ENCODE measurements at regions not wholly inside any gene's neighbourhood (a gene's known extent, or its start where the extent isn't known, plus 50 kb on each side); places are given as distances from the start of the nearest gene placed in this dataset.

DNA sequence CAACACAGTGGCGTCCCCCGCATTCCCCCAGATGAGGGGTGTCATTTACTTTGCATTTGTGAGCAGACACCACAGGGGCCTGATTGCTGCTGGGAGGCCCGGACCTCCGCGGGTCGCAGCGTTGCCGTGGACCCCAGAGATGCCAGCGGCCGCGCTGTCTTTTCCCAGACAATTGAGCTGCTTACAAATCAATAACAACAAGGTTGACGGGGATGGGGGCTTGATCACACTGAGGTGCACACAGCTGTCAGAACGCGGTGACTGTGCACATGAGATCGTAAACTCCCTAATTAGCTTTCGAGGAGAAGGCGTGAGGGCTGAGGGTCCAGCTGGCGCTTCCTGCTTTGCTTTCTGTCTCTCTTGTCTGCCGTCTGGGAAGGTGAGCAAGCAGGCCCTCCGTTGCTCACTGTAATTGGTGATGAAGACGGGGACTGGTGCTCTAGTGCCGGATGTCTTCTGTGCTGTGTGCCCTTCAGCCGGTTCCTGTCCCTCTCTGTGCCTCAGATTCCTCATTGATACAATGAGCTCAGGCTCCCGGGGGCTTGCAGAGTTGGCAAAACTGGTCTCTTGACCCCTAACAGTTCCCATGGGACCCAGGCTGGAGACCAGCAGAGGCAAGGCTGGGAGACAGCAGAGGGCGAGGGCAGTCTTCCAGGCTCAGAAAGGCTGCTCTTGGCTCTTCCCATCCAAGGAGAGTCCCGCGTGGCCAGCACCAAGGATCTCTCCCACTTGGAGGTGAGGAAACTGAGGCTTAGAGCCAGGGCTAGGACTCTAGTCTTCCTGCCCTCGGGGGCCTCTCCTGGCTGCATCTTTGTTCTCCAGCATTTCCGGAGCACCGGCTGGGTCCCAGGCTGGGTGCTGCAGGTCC is 126.0 kb upstream of the PMEPA1 start:
- no peaks in the 10 kb centered on the region for H3F3A ChIP-seq (replicated peaks; ENCODE audit: low read depth)
- ATAC-seq: peak; percentile 72
- peak; percentile 31 for DNase-seq (ENCODE audit: low spot score)
- H3K9me2 ChIP-seq (ENCODE audit: insufficient read depth): no peaks in the 10 kb centered on the region
- H2AFZ ChIP-seq: peak overlapping the region; percentile 33; the same call in 1 of the 2 replicates
- H3K27ac Mint-ChIP-seq: 0 out of 2 replicates have a peak overlapping the region, but pooled peaks have one; percentile 59
- no peaks in the 10 kb centered on the region for H4K20me1 ChIP-seq (replicated peaks; ENCODE audit: insufficient read depth)
- H3K27me3 Mint-ChIP-seq (ENCODE audit: insufficient read depth, low read depth, poor library complexity): peaks cover 2% of the 10 kb centered on the region
- peak overlapping the region; percentile 29; the same call in 1 of the 3 replicates for H3K4me3 Mint-ChIP-seq
- H3K36me3 ChIP-seq (ENCODE audit: insufficient read depth): no peaks in the 10 kb centered on the region
- H3K36me3 Mint-ChIP-seq (ENCODE audit: low read depth): no peaks in the 10 kb centered on the region
- H3K4me3 ChIP-seq: no peak overlapping the region
- no peaks in the 10 kb centered on the region for H3K79me2 ChIP-seq (replicated peaks; ENCODE audit: insufficient read depth)
- H3K4me1 ChIP-seq (ENCODE audit: insufficient read depth): peaks cover 9% of the 10 kb centered on the region
- TF ChIP-seq EZH2phosphoT487 (IDR thresholded peaks at IDR 0.05; ENCODE audit: unreplicated experiment) (no peak), JUNB (IDR thresholded peaks at IDR 0.05; ENCODE audit: unreplicated experiment) (no peak), EZH2 (IDR thresholded peaks at IDR 0.05; ENCODE audit: low read depth, unreplicated experiment) (no peak), NANOG (IDR thresholded peaks at IDR 0.05; ENCODE audit: borderline replicate concordance) (no peak), CREB1 (CRISPR knock-in tag; IDR thresholded peaks at IDR 0.05; ENCODE audit: low read depth) (no peak), STAT1 (IDR thresholded peaks at IDR 0.05; ENCODE audit: unreplicated experiment) (no peak), ZNF331 (CRISPR knock-in tag; IDR thresholded peaks at IDR 0.05; ENCODE audit: low read depth) (no peak), POLR2AphosphoS5 (IDR thresholded peaks at IDR 0.05; ENCODE audit: low read depth) (no peak), ZNF114 (CRISPR knock-in tag; IDR thresholded peaks at IDR 0.05) (no peak)
- TF ChIP-seq, protein P1, sequence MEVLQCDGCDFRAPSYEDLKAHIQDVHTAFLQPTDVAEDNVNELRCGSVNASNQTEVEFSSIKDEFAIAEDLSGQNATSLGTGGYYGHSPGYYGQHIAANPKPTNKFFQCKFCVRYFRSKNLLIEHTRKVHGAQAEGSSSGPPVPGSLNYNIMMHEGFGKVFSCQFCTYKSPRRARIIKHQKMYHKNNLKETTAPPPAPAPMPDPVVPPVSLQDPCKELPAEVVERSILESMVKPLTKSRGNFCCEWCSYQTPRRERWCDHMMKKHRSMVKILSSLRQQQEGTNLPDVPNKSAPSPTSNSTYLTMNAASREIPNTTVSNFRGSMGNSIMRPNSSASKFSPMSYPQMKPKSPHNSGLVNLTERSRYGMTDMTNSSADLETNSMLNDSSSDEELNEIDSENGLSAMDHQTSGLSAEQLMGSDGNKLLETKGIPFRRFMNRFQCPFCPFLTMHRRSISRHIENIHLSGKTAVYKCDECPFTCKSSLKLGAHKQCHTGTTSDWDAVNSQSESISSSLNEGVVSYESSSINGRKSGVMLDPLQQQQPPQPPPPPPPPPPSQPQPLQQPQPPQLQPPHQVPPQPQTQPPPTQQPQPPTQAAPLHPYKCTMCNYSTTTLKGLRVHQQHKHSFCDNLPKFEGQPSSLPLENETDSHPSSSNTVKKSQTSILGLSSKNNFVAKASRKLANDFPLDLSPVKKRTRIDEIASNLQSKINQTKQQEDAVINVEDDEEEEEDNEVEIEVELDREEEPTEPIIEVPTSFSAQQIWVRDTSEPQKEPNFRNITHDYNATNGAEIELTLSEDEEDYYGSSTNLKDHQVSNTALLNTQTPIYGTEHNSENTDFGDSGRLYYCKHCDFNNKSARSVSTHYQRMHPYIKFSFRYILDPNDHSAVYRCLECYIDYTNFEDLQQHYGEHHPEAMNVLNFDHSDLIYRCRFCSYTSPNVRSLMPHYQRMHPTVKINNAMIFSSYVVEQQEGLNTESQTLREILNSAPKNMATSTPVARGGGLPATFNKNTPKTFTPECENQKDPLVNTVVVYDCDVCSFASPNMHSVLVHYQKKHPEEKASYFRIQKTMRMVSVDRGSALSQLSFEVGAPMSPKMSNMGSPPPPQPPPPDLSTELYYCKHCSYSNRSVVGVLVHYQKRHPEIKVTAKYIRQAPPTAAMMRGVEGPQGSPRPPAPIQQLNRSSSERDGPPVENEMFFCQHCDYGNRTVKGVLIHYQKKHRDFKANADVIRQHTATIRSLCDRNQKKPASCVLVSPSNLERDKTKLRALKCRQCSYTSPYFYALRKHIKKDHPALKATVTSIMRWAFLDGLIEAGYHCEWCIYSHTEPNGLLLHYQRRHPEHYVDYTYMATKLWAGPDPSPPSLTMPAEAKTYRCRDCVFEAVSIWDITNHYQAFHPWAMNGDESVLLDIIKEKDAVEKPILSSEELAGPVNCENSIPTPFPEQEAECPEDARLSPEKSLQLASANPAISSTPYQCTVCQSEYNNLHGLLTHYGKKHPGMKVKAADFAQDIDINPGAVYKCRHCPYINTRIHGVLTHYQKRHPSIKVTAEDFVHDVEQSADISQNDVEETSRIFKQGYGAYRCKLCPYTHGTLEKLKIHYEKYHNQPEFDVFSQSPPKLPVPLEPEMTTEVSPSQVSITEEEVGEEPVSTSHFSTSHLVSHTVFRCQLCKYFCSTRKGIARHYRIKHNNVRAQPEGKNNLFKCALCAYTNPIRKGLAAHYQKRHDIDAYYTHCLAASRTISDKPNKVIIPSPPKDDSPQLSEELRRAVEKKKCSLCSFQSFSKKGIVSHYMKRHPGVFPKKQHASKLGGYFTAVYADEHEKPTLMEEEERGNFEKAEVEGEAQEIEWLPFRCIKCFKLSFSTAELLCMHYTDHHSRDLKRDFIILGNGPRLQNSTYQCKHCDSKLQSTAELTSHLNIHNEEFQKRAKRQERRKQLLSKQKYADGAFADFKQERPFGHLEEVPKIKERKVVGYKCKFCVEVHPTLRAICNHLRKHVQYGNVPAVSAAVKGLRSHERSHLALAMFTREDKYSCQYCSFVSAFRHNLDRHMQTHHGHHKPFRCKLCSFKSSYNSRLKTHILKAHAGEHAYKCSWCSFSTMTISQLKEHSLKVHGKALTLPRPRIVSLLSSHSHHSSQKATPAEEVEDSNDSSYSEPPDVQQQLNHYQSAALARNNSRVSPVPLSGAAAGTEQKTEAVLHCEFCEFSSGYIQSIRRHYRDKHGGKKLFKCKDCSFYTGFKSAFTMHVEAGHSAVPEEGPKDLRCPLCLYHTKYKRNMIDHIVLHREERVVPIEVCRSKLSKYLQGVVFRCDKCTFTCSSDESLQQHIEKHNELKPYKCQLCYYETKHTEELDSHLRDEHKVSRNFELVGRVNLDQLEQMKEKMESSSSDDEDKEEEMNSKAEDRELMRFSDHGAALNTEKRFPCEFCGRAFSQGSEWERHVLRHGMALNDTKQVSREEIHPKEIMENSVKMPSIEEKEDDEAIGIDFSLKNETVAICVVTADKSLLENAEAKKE (CRISPR knock-in tag; IDR thresholded peaks at IDR 0.05): no peak
- TF ChIP-seq, protein P2, sequence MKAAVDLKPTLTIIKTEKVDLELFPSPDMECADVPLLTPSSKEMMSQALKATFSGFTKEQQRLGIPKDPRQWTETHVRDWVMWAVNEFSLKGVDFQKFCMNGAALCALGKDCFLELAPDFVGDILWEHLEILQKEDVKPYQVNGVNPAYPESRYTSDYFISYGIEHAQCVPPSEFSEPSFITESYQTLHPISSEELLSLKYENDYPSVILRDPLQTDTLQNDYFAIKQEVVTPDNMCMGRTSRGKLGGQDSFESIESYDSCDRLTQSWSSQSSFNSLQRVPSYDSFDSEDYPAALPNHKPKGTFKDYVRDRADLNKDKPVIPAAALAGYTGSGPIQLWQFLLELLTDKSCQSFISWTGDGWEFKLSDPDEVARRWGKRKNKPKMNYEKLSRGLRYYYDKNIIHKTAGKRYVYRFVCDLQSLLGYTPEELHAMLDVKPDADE (IDR thresholded peaks at IDR 0.05): no peak
- peak overlapping the region; percentile 68 for H3K4me2 ChIP-seq
- no peaks in the 10 kb centered on the region for H3K9me3 Mint-ChIP-seq
- no peak overlapping the region for H3K27ac ChIP-seq (ENCODE audit: low read depth)
- peaks cover 12% of the 10 kb centered on the region for H3K4me1 Mint-ChIP-seq
- H3K27me3 ChIP-seq (ENCODE audit: insufficient read depth): no peaks in the 10 kb centered on the region
